ENCODE measurements at regions not wholly inside any gene's neighbourhood (a gene's known extent, or its start where the extent isn't known, plus 50 kb on each side); places are given as distances from the start of the nearest gene placed in this dataset.

GRCh38 chr13:64283926-64284325 is 2868.3 kb upstream of the PCDH20 start:
- ChIA-PET RAD21 (ENCODE audit: unreplicated experiment) (no interaction called here), CTCF (no interaction called here), SMC1A (ENCODE audit: uncharacterized antibody, unreplicated experiment) (no interaction called here), POLR2A (no interaction called here)
- BruUV-seq (replicated peaks) = no TSS peak
- FAIRE-seq (no peak), DNase-seq (ENCODE audit: low read depth, low spot score) (no peak), ATAC-seq (no peak)
- H3K4me3 ChIP-seq = no peak overlapping the region
- H3K27me3 ChIP-seq (replicated peaks in 1 of 2; ENCODE audit: control insufficient read depth in 2 of 2, insufficient read depth in 2 of 2, low read length in 1 of 2) = no peaks in the 10 kb centered on the region
- H3K4me2 ChIP-seq (ENCODE audit: control insufficient read depth, insufficient read depth) = no peak overlapping the region
- H3K9me3 ChIP-seq (replicated peaks; ENCODE audit: control insufficient read depth, insufficient read depth, low read length) = no peaks in the 10 kb centered on the region
- in situ Hi-C loops (cut with MboI) (no loop called here), intact Hi-C loops (cut with micrococcal nuclease; ENCODE audit: unreplicated experiment) (no loop called here)
- H3K36me3 ChIP-seq (ENCODE audit: control insufficient read depth in 2 of 2, insufficient read depth in 2 of 2, low read length in 1 of 2) = no peaks in the 10 kb centered on the region
- no peak overlapping the region for H2AFZ ChIP-seq (ENCODE audit: control insufficient read depth, low read depth, low read length)
- no peaks in the 10 kb centered on the region for H3K79me2 ChIP-seq (ENCODE audit: control insufficient read depth, insufficient read depth, low read length)
- H3K27ac ChIP-seq (ENCODE audit: control insufficient read depth, insufficient read depth) = no peak overlapping the region
- H3K4me1 ChIP-seq (ENCODE audit: control insufficient read depth, insufficient read depth, low read length) = no peaks in the 10 kb centered on the region
- TF ChIP-seq ETV6 (conservative IDR thresholded peaks at IDR 0.05 in 1 of 2, IDR thresholded peaks at IDR 0.05 in 1 of 2; ENCODE audit: borderline replicate concordance in 1 of 2, low read depth in 1 of 2) (no peak), RFX5 (IDR thresholded peaks at IDR 0.05; ENCODE audit: low read depth, low read length) (no peak), TAF1 (IDR thresholded peaks at IDR 0.05; ENCODE audit: borderline replicate concordance, low read depth, low read length) (no peak), ZNF207 (IDR thresholded peaks at IDR 0.05; ENCODE audit: borderline replicate concordance) (no peak), YBX1 (IDR thresholded peaks at IDR 0.05) (no peak), HSF1 (IDR thresholded peaks at IDR 0.05; ENCODE audit: low read depth, low read length) (no peak), ZNF24 (IDR thresholded peaks at IDR 0.05) (no peak), USF1 (IDR thresholded peaks at IDR 0.05; ENCODE audit: borderline replicate concordance, extremely low read length, insufficient read depth, low read depth, low read length) (no peak)
- TF ChIP-seq, protein P1, sequence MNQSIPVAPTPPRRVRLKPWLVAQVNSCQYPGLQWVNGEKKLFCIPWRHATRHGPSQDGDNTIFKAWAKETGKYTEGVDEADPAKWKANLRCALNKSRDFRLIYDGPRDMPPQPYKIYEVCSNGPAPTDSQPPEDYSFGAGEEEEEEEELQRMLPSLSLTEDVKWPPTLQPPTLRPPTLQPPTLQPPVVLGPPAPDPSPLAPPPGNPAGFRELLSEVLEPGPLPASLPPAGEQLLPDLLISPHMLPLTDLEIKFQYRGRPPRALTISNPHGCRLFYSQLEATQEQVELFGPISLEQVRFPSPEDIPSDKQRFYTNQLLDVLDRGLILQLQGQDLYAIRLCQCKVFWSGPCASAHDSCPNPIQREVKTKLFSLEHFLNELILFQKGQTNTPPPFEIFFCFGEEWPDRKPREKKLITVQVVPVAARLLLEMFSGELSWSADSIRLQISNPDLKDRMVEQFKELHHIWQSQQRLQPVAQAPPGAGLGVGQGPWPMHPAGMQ (IDR thresholded peaks at IDR 0.05; ENCODE audit: borderline replicate concordance) = no peak
- 54% methylated on average over 2 of the region's 2 CpGs for WGBS (ENCODE audit: insufficient coverage, insufficient replicate concordance, low lambda C conversion rate, missing lambda C conversion rate)
- H4K20me1 ChIP-seq (ENCODE audit: control insufficient read depth, insufficient read depth) = no peaks in the 10 kb centered on the region
- no peak overlapping the region for H3K9ac ChIP-seq (ENCODE audit: control insufficient read depth, insufficient read depth, low read length)
